ENCODE measurements at regions not wholly inside any gene's neighbourhood (a gene's known extent, or its start where the extent isn't known, plus 50 kb on each side); places are given as distances from the start of the nearest gene placed in this dataset.

DNA sequence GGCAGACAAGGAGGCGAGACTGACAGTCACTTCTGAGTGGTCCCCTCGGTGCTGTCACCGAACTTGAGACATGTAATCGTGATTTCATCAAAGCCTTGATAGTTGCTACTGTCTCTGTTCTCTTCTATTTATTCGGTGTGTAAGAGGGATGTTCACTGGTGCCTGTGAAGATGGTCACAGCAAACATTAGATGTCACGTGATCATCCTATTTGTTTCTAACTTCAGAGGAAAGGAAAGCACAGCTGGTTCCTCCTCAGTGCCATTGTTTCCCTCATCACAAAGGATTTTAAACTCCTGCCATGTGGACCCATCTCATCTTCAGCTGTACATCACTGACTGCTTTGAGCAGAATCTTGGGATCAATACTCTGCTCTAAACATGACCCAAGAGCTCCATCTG lies 73.1 kb upstream of the CLMP start:
- Histone ChIP-seq H2AFZ (ENCODE audit: low read length) (no peak overlapping the region), H3K4me3 (replicated peaks in 1 of 3; ENCODE audit: insufficient read depth in 1 of 3, low read depth in 2 of 3, low read length in 3 of 3) (no peak overlapping the region), H3K9ac (ENCODE audit: insufficient read depth, low read depth, low read length) (no peak overlapping the region), H3K36me3 (replicated peaks in 1 of 2; ENCODE audit: control insufficient read depth in 1 of 2, insufficient read depth in 2 of 2, low read length in 2 of 2) (no peaks in the 10 kb centered on the region), H3K27me3 (ENCODE audit: control insufficient read depth in 1 of 2, insufficient read depth in 2 of 2, low read length in 2 of 2) (peaks cover 3 to 11% of the 10 kb centered on the region in 2 experiments; a peak in 2 of 5 replicates), H4K20me1 (ENCODE audit: insufficient read depth, low read length) (no peaks in the 10 kb centered on the region), H3K4me1 (ENCODE audit: insufficient read depth, low read length) (no peaks in the 10 kb centered on the region), H3K4me2 (ENCODE audit: low read depth, low read length) (no peak overlapping the region), H3K27ac (ENCODE audit: extremely low read length, insufficient read depth, low read length) (no peak overlapping the region), H3K79me2 (ENCODE audit: insufficient read depth, low read length) (no peaks in the 10 kb centered on the region), H3K9me3 (ENCODE audit: low read length) (no peaks in the 10 kb centered on the region)
- ATAC-seq (no peak), FAIRE-seq (no peak), DNase-seq (ENCODE audit: low spot score) (no peak)
- CTCF ChIA-PET (ENCODE audit: low intra/inter-chr PET ratio, low total read pairs), result no interaction called here
- 3% methylated on average over 6 of the region's 6 CpGs for WGBS (ENCODE audit: low lambda C conversion rate)
- TF ChIP-seq, protein P1, sequence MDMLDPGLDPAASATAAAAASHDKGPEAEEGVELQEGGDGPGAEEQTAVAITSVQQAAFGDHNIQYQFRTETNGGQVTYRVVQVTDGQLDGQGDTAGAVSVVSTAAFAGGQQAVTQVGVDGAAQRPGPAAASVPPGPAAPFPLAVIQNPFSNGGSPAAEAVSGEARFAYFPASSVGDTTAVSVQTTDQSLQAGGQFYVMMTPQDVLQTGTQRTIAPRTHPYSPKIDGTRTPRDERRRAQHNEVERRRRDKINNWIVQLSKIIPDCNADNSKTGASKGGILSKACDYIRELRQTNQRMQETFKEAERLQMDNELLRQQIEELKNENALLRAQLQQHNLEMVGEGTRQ (IDR thresholded peaks at IDR 0.05; ENCODE audit: low read depth, low read length), result peak; percentile 76
- TF ChIP-seq, protein P1 (CRISPR knock-in tag; IDR thresholded peaks at IDR 0.05; ENCODE audit: borderline replicate concordance), result no peak
- TF ChIP-seq ZNF317 (CRISPR knock-in tag; IDR thresholded peaks at IDR 0.05), result no peak
- no peak for TF ChIP-seq POLR2G (IDR thresholded peaks at IDR 0.05; ENCODE audit: low read depth, low read length)
- peak; percentile 90 for TF ChIP-seq RAD51 (IDR thresholded peaks at IDR 0.05; ENCODE audit: borderline replicate concordance)
- in situ Hi-C loops (cut with HindIII; ENCODE audit: extremely low pct_ligation_motif_present, low pct_unique_long_range_greater_than_20kb), result no loop called here
- POLR2A ChIA-PET, result no interaction called here
- intact Hi-C loops (cut with micrococcal nuclease; ENCODE audit: unreplicated experiment), result no loop called here
- BruUV-seq (replicated peaks), result no TSS peak

DNA sequence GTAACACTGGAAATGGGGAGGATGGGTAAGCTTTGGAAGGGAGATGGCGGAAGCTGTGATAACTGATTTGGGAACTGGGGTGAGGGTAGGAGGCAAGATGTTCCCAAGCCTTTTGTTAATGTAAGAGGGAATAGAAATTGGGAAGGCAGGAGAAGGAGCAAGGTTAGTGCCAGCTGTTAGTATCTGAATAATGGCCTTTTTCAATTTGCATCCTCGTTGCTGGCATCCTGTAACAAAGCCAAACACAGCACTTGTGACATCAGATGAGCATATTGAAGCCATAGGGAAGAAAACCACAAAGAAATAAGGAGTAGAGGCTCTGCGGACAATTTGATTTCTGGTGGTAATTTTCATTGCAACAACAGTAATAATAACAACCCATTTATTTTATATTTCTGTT lies 70.9 kb upstream of the CLMP start:
- BruUV-seq (replicated peaks), result no TSS peak
- no peaks in the 10 kb centered on the region for H3K79me2 ChIP-seq (ENCODE audit: insufficient read depth, low read length)
- H3K4me2 ChIP-seq (ENCODE audit: low read depth, low read length), result no peak overlapping the region
- no peak for ATAC-seq
- H3K27me3 ChIP-seq (ENCODE audit: control insufficient read depth in 1 of 2, insufficient read depth in 2 of 2, low read length in 2 of 2), result peaks cover 4 to 15% of the 10 kb centered on the region in 2 experiments; a peak in 3 of 5 replicates
- H3K9me3 ChIP-seq (ENCODE audit: low read length), result no peaks in the 10 kb centered on the region
- FAIRE-seq, result no peak
- intact Hi-C loops (cut with micrococcal nuclease; ENCODE audit: unreplicated experiment) (no loop called here), in situ Hi-C loops (cut with HindIII; ENCODE audit: extremely low pct_ligation_motif_present, low pct_unique_long_range_greater_than_20kb) (no loop called here)
- DNase-seq (ENCODE audit: low spot score), result no peak
- H3K4me3 ChIP-seq (replicated peaks in 1 of 3; ENCODE audit: insufficient read depth in 1 of 3, low read depth in 2 of 3, low read length in 3 of 3), result no peak overlapping the region
- H3K4me1 ChIP-seq (ENCODE audit: insufficient read depth, low read length), result no peaks in the 10 kb centered on the region
- H3K36me3 ChIP-seq (replicated peaks in 1 of 2; ENCODE audit: control insufficient read depth in 1 of 2, insufficient read depth in 2 of 2, low read length in 2 of 2), result no peaks in the 10 kb centered on the region
- H3K9ac ChIP-seq (ENCODE audit: insufficient read depth, low read depth, low read length), result no peak overlapping the region
- H4K20me1 ChIP-seq (ENCODE audit: insufficient read depth, low read length), result no peaks in the 10 kb centered on the region
- POLR2A ChIA-PET, result no interaction called here
- H2AFZ ChIP-seq (ENCODE audit: low read length), result no peak overlapping the region
- WGBS (ENCODE audit: low lambda C conversion rate), result 33% methylated on average over 3 of the region's 3 CpGs
- H3K27ac ChIP-seq (ENCODE audit: extremely low read length, insufficient read depth, low read length), result no peak overlapping the region
- CTCF ChIA-PET (ENCODE audit: low intra/inter-chr PET ratio, low total read pairs), result no interaction called here
- TF ChIP-seq SAFB2 (CRISPR knock-in tag; IDR thresholded peaks at IDR 0.05; ENCODE audit: borderline replicate concordance, low read depth), result no peak
- no peak for TF ChIP-seq REPIN1 (CRISPR knock-in tag; IDR thresholded peaks at IDR 0.05; ENCODE audit: borderline replicate concordance, low read depth)
- TF ChIP-seq ZFX (CRISPR knock-in tag; IDR thresholded peaks at IDR 0.05; ENCODE audit: low read depth), result no peak
- TF ChIP-seq, protein P2, sequence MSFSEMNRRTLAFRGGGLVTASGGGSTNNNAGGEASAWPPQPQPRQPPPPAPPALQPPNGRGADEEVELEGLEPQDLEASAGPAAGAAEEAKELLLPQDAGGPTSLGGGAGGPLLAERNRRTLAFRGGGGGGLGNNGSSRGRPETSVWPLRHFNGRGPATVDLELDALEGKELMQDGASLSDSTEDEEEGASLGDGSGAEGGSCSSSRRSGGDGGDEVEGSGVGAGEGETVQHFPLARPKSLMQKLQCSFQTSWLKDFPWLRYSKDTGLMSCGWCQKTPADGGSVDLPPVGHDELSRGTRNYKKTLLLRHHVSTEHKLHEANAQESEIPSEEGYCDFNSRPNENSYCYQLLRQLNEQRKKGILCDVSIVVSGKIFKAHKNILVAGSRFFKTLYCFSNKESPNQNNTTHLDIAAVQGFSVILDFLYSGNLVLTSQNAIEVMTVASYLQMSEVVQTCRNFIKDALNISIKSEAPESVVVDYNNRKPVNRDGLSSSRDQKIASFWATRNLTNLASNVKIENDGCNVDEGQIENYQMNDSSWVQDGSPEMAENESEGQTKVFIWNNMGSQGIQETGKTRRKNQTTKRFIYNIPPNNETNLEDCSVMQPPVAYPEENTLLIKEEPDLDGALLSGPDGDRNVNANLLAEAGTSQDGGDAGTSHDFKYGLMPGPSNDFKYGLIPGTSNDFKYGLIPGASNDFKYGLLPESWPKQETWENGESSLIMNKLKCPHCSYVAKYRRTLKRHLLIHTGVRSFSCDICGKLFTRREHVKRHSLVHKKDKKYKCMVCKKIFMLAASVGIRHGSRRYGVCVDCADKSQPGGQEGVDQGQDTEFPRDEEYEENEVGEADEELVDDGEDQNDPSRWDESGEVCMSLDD (CRISPR knock-in tag; IDR thresholded peaks at IDR 0.05; ENCODE audit: borderline replicate concordance), result no peak
- TF ChIP-seq GTF2F1 (IDR thresholded peaks at IDR 0.05; ENCODE audit: low read length), result no peak
- TF ChIP-seq SNRNP70 (IDR thresholded peaks at IDR 0.05; ENCODE audit: low read depth, low read length), result no peak
- TF ChIP-seq ONECUT2 (CRISPR knock-in tag; IDR thresholded peaks at IDR 0.05), result no peak
- no peak for TF ChIP-seq HNRNPUL1 (IDR thresholded peaks at IDR 0.05; ENCODE audit: low read depth, low read length)
- TF ChIP-seq KAT2B (IDR thresholded peaks at IDR 0.05; ENCODE audit: borderline replicate concordance, low read depth, low read length), result no peak

All from HepG2 (cell line).